SK-N-DZ (cell line): ENCODE measurements at regions not wholly inside any gene's neighbourhood (a gene's known extent, or its start where the extent isn't known, plus 50 kb on each side); places are given as distances from the start of the nearest gene placed in this dataset.
"Not testable (repeated sequence)": the region's sequence is repeated elsewhere in the genome, so short reads cannot be mapped to it uniquely, and the experiment has no call there.

Experiments
- DNase-seq: peaks from one replicate; pipeline ENCODE4 v3.0.0-alpha.2; 2015; ENCODE audit warnings: low spot score

DNA sequence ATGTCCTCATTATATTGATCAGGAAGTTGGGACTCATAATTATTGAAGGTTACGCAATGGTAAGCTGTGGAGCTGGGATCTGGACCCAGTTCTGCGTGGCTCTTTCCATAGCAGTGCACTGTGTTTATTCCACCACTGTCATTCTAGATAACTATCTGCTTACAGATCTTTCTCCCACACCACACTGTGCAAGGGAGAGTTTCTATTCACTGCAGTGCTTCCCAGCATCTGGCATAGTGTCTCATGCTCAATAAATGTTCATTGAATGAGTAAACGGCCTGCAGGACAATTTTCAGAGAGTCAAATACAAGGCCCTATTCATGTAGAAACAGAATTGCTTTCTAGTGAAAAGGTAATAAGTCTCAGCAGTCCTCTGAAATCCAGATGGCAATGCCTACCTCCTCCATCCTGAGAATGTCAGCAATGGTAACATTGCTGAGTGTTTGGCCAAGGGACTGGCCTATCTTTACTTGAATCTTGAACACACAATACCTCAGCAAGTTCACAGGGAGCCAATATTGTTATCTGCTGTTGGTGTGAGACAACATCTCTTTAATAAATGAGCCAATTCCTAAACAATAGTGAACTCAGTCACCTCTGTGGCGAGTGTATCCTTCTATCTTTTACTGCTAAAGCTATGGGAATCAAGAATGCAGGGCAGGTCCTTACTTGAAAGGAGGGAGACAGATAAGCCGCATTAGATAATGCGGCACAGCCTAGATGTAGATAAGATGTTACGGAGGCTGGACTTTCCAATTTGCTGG lies 332.4 kb upstream of the PRICKLE1 start:
- DNase-seq = peak; percentile 61

DNA sequence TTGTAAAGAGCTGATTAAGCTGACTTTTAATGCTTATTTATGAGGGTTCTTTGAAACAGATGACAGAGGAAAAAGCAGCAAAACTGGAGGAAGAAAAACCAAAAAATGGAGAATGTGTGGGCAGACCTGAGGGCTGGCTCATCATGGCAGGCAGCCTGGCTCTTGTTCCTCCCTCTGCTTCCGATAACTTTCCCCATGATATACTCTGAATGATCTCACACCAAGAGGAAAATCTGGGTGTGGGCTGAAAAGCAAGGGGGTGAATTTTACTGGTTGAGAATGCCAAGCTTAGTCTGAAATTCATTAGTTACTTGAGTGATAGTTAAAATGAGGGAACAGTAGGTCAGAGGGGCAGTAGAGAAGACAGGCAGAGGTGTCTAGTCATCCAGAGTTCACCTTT lies 330.1 kb upstream of the PRICKLE1 start:
- no peak for DNase-seq

DNA sequence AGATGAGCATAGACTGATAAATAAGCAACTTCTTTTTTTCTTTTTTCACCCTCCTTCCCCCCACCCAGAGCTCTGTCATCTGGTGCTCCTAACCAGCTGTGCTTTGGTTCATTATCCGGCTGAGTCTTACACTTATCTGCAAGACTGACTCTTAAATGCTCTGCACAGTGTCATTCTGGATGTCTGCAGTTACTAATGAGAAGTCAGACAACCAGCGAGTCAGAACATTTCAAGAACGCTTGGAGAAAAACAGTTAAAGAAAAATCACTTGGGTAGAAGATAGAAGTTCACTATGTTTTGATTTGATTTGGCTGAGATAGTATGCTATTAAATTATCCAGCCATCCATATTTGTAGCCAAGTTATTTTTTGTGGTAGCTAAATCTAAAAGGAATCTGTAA lies 328.9 kb upstream of the PRICKLE1 start:
- peak; percentile 94 for DNase-seq

DNA sequence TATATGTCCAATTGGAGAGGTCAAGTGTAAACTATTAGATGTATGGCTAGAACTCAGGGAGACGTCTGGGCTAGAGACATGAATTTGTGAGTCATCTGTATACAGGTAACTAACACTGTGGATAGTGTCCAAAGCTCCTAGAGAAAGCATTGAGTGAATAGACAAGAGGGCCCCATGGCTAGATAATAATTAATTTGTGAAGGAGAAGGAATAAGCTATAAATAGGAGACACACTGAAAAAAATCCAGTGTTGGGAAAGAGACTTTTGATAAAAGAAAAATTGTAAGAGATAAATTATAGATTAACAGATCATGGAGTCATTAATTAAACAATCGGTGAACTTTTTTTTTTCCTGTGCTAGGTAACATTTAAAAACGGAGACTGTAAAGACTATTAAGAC lies 326.6 kb upstream of the PRICKLE1 start:
- no peak for DNase-seq

DNA sequence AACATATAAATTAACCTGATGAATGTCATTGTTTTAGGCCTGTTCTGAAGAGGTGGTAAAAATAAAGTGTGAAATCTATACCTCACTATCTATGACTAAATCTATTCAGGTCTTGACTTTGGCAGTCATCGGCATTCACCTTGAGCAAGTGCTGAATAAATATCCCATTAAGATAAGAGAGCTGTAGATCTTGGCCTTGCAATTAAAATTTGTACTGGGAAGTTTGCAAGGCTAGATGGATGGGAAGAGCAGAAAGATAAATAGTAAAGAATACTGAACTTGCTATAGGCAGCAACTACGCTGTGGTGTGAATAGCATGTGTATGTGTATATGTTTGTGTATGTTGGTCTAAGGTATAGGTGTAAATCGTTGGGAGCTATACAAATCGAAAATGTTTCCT lies 325.9 kb upstream of the PRICKLE1 start:
- no peak for DNase-seq

DNA sequence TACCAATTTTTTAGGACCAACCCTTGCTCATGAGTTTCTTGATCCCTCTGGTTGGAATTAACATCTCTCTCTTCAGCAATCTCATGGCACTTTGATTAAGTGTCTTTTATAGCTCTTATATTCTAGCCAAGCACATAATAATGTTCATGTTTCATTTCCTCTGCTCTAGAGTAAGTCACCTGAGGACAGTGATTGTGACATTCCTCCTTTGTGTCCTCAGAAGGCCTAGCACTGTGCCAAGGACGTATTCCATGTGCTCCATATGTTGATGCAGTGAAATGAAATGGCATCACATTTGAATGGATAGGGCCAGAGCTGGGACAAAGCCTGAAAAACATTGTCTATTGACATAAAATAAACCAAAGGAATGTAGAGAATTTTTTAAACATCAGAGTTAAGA lies 322.8 kb upstream of the PRICKLE1 start:
- no peak for DNase-seq

DNA sequence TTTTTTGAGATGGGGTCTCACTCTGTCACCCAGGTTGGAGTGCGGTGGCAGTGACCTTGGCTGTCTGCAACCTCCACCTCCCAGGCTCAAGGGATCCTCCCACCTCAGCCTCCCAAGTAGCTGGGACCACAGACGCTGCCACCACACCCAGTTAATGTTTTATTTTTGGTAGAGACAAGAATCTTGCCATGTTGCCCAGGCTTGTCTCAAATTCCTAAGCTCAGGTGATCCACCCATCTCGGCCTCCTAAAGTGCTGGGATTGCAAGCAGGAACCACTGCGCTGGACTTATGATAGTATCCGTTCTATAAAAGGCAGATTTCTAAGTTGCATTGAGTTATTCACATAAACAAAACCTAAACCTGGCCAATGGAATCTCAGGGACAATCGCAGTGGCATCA lies 321.1 kb upstream of the PRICKLE1 start:
- no peak for DNase-seq

DNA sequence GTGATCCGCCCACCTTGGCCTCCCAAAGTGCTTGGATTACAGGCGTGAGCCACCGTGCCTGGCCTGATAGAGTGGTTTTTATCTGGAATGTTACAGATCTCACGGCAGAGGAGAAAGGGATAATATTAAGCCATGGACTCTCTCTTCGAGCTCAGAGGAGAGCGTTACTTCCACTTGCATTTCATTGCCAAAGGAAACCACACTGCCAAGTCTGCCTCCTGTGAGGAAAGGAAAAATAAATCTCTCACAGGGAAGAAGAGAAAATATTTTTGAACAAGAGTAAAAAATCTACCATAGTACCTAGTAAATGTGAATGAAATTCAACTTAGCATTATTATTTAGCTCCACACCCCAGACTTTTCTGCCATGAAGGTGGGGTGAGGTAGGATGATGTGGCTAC lies 319.2 kb upstream of the PRICKLE1 start:
- no peak for DNase-seq

DNA sequence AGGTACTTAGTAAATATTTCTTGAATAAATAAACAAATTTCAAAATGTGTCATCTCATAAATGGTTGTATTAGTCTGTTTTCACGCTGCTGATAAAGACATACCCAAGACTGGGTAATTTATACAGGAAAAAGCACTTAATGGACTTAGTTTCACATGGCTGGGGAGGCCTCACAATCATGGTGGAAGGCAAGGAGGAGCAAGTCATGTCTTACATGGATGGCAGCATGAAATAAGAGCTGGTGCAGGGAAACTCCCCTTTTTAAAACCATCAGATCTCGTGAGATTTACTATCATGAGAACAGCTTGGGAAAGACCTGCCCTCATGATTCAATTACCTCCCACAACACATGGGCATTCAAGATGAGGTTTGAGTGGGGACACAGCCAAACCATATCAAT lies 317.3 kb upstream of the PRICKLE1 start:
- DNase-seq = not testable (repeated sequence)

DNA sequence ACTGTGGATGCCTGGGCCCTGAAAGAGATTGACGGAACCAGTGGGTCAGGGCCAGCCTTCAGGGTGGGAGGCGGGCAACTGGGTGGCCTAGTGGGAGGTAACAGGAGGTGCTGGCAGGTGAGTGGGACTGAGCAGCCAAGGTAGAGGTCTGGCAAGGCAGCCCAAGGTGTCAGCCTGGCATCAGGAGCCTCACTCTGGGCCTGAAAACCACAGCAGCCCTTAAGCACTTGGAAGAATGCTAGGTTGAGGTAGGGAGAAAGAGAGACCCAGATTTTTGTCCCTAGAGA lies 315.8 kb upstream of the PRICKLE1 start:
- no peak for DNase-seq

DNA sequence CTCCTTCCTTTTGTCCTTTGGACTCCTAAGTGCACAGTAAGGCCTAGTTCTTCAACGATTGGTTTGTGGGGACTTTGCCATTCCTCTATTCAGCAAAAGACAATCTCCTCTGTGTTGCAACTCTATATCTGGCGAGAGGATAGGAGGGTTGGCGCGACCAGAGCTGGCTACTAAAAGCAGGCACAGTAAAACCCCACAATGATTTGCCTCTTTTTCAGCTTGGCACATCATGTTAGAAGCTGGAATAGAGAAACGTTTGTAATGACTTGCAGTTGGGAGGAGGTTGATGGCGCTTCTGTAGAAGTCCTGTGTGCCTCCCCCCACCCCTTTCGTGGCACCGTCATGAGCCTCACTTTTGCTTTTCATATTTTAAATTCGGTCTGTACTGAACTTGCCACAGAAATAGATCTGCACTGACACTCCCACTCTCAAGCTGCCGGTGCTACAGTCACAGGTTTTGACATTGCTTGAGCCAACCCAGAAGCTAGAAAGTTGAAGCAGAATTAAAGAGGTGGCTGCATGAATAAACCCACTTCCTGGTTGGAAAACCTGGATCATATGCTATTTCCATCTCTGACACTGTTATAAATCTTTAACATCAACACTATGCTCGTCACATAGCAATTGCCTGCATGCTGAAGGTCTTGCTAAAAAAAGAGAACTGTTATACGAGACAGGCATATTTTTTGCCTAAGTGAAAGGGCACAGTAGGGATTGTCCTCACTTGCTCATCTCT lies 315.3 kb upstream of the PRICKLE1 start:
- DNase-seq = no peak

DNA sequence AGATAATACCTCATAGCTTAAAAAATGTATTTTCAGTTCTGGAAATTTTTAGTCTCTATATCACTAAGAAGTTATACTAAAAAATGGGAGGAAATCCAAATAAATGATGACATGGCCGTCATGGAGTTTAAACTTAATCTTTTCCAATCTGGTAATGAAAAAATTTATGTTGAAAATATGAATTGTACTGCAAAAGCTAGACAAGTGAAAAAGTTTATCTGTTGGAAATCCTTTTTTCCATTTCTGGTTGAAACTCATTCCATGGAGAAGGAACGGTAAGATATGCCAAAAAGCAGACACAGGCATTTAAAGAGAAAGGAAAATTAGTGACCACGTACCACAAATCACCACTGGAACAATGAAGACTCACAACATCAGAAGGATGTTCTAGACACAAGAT lies 314.2 kb upstream of the PRICKLE1 start:
- DNase-seq = no peak

DNA sequence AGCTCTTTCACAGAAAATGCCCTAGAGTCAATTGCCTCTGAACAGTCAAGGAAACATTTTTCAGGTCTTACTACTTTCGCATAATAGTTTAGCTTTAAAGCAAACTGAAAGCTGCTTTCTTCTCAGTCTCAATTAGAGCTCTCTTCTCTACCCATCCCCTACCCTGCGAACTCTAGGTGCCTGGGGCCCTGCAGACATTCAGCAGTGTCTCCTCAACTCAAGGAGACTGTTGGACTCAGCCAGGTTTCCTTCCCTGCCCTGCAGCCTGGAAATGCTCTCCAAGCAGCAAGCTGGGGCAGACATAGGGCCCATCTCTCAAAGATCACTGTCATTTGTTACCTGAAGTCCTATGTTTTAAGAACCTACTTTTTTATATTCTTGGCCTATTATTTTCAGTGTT lies 312.5 kb upstream of the PRICKLE1 start:
- no peak for DNase-seq

DNA sequence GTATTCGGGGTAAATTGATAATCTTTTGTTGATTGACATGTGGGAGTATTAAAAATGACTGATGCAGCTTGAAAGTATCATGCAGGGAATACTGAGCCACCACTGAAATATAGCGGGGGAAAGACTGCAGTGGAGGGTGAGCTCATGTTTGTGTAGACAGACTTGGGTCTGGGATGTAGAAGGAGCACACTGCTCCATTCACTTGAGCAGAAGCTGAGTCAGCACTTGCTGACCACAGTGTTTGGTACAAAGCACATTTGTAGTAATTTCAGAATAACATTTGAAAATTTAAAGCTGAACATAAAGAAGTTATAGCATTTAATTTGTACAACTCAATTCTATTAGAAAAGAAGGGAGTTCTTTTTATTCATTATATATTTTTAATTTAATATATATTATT lies 304.3 kb upstream of the PRICKLE1 start:
- peak; percentile 14 for DNase-seq

DNA sequence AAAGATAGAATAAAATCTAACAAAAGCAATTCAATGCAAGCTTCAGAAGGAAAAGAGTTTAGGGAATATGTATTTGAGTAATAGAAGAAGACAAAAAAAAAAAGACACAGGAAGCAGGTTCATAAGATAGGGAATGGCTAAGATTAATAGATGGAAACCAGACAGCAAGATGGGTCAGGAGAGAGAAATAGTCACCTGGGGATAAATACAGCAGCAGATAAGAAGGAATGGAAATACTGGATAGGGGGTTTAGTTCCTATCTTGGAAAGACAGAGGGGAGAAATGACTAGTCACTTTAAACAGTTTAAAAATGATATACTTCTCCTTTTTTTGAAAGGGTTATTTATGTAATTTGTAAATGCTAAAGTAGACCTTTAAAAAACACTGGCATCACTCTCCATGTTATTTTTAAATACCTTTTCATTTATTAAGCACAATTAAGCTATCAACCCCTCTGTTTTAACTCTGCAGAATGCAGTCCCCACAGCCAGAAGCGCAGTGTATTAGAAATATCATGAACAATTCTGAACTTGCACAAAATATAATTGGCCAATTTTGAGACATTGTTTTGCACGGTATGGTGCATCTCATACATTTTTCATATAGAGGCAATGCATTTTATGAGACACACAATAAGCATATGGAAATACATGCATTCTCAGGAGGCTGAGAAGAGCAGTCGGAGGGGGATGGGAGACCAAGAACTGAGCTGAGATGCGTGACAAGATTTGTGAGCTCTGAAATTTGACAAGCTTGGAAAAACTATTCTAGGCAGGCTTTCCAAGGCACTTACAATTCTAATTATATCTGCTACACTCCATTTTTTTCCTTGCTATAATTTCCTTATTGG lies 303.4 kb upstream of the PRICKLE1 start:
- DNase-seq = no peak

DNA sequence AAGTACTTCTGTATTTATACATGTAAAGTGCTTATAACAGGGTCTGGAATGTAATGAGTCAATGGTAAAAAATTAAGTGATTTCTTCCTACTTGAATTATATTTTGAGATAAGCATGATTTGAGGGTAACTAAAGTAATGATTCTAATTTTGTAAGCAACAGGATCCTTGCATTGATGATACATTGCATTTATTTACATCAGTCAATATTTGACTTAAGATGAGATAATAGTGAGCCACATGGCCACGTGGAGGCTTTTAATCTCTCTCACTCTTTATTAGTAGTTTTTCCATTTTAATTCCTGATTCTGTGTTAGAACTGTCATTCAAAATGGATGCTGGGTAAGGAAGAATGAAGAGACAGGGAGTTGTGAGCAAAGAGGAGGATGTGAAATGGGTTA lies 298.1 kb upstream of the PRICKLE1 start:
- DNase-seq = no peak

DNA sequence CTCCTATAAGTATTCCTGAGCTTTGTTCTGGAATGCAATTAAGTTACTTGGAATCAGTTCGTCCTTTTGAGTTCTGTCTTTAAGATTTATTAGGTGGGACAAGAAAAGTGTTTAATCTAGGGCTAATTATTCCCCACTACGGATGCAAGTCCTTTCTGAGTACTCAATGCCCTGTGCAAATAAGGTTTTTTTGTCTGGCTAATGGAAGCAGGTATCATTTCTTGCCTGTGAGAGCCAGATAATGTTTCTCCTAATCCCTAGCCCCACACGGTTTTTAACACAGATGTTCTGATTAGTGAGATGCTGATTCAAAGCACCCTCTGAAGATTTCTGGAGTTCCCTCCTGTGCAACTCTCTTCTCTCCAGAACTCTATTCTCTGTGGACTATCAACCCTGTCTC lies 296.6 kb upstream of the PRICKLE1 start:
- DNase-seq = no peak

DNA sequence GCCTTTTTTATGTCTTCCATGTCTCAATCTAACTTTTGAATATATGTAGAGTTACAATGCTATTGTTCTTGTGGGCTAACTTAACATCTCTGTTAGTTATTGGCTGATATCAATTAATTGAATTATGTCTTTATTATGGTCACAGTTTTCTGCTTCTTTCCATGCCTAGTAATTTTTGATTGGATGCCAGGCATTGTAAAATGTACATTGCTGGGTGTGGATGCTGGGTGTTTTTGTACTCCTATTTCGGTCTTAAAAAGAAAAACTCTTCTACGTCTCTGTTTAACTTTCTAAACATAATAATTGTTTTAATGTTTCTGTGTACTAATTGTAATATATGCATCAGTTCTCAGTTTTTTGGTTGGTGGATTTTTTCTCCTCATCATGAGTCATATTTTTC lies 296.1 kb upstream of the PRICKLE1 start:
- DNase-seq = no peak

DNA sequence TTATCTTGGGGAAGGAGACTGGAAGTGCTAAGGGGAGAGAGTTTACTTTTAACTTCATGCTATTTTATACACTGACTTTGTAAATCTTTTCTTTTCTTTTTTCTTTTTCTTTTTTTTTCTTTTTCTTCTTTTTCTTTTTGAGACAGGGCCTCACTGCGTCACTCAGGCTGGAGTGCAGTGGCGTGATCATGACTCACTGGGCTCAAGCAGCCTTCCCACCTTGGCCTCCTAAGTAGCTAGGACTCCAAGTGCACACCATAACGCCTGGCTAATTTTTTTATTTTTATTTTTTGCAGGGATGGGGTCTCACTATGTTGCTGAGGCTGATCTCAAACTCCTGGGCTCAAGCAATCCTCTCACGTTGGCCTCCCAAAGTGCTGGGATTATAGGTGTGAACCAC lies 294.6 kb upstream of the PRICKLE1 start:
- no peak for DNase-seq

DNA sequence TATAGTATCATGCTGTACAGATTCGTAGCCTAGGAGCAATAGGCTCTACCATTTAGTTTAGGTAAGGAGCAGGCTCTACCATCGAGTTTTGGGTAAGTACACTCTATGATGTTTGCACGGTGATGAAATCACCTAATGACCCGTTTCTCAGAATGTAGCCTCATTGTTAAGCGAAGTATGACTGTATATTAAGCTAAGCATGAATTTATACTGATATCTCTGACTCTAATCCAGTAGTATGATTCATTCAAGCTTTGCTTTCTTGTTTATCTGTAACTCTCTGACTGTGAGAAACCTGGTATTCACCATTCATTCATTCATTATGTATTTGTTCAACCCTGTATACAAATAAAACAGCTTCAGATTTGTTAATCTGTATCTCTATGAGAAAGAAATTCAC lies 283.9 kb upstream of the PRICKLE1 start:
- no peak for DNase-seq

DNA sequence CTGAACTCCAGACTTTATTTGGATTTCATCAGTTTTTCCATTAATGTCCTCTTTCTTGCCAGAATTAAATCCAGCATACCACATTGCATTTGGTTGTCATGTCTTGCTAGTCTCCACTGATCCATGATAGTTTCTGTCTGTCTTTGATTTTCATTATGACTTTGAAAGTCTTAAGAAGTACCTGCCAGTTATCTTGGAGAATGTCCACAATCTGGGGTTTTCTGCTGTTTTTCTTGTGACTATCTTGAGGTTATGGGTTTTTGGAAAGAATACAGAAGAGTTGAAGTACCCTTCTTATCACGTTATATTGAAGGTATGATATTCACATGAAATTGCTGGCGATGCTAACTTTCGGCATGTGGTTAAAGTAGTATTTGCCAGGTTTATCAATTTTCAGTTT lies 282.3 kb upstream of the PRICKLE1 start:
- DNase-seq = no peak

DNA sequence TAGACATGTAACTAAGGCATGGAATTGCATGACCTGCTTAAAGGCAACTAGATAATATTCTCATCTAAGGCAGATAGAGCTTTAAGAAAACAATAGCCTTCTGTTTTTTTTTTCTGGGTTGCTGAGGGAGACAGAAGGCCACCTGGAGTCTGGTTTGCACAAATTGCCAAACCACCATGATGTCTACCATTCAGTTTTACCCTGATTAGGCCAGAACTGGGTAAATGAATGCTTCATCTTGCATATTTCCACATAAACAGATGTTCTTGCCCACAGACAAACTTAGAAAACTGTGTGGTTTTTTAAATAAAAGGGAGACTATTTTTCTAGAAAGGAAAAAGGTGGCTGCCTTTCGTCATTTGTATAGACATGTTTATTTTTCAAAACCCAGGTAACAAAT lies 278.7 kb upstream of the PRICKLE1 start:
- no peak for DNase-seq

DNA sequence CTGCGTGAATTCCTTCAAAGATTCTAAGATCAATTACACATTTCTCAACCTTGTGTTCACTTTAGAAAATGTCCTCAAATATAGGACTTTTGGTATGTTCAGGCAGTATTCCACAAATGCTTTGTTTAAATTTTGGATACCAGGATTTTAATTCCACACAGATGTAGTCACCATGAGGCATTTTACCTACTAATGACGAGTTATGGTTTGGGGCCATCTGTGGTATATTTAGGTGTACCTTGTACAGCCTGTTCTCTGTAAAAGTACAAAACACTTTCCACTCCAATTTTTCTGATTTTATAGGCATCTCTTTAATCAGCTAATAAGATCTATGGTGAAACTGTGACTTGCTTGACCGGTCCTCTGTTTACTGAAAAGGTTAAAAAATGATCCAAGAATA lies 275.7 kb upstream of the PRICKLE1 start:
- no peak for DNase-seq
